DOHH2 (cell line): ENCODE measurements at regions not wholly inside any gene's neighbourhood (a gene's known extent, or its start where the extent isn't known, plus 50 kb on each side); places are given as distances from the start of the nearest gene placed in this dataset.

ENCODE experiments used
- H3F3A ChIP-seq: fragments of 200-600 bp; sonication (generic), shearing (Covaris generic); 2 replicates; pipeline ENCODE4 v1.6.0; 2016; ENCODE audit warnings: antibody characterized with exemption, mild to moderate bottlenecking; ENCODE audit not compliant: control insufficient read depth, insufficient read depth
- H3K27ac ChIP-seq: fragments of 200-600 bp; sonication (generic); 2 replicates; pipeline ENCODE4 v1.5.1; 2014; ENCODE audit warnings: low read depth, mild to moderate bottlenecking, low read length, moderate library complexity
- H3K27me3 ChIP-seq: fragments of 200-600 bp; sonication (generic); 2 replicates; pipeline ENCODE4 v1.6.1; 2014; ENCODE audit warnings: mild to moderate bottlenecking, low read length, mixed read lengths; ENCODE audit not compliant: control insufficient read depth
- H3K36me3 ChIP-seq: fragments of 200-600 bp; sonication (generic); 2 replicates; pipeline ENCODE4 v1.6.1; 2014; ENCODE audit warnings: mild to moderate bottlenecking, low read length, moderate library complexity, mixed read lengths; ENCODE audit not compliant: control insufficient read depth
- H3K4me1 ChIP-seq: fragments of 200-600 bp; sonication (generic); 2 replicates; pipeline ENCODE4 v1.6.1; 2014; ENCODE audit warnings: mild to moderate bottlenecking, low read length, mixed read lengths; ENCODE audit not compliant: control insufficient read depth
- H3K4me2 ChIP-seq: fragments of 200-600 bp; sonication (generic); 2 replicates; pipeline ENCODE4 v1.6.0; 2014; ENCODE audit warnings: mild to moderate bottlenecking, low read length, moderate library complexity
- H3K4me3 ChIP-seq: fragments of 200-600 bp; sonication (generic); 2 replicates; pipeline ENCODE4 v1.5.1; 2014; ENCODE audit warnings: mild to moderate bottlenecking, low read length, mixed read lengths
- H3K79me2 ChIP-seq: fragments of 200-600 bp; sonication (generic); 2 replicates; pipeline ENCODE4 v1.6.1; 2014; ENCODE audit warnings: mild to moderate bottlenecking, low read length, mixed read lengths; ENCODE audit not compliant: control insufficient read depth
- H3K9me2 ChIP-seq: fragments of 200-600 bp; sonication (generic); replicated peaks from 2 replicates; pipeline ENCODE4 v1.6.1; 2014; ENCODE audit warnings: mild to moderate bottlenecking, low read length, mixed read lengths; ENCODE audit not compliant: control insufficient read depth
- H3K9me3 ChIP-seq: fragments of 200-600 bp; sonication (generic); 2 replicates; pipeline ENCODE4 v1.6.1; 2014; ENCODE audit warnings: antibody characterized with exemption, low read length, mixed read lengths; ENCODE audit not compliant: control insufficient read depth, insufficient read depth
- H4K20me1 ChIP-seq: fragments of 200-600 bp; sonication (generic); 2 replicates; pipeline ENCODE4 v1.6.0; 2014; ENCODE audit warnings: low read depth, mild to moderate bottlenecking, antibody characterized with exemption, low read length, moderate library complexity; ENCODE audit not compliant: control insufficient read depth, insufficient read depth
- CTCF ChIP-seq: fragments of 200-600 bp; sonication (generic); IDR thresholded peaks from one replicate; pipeline ENCODE4 v1.5.1; 2014; ENCODE audit warnings: antibody characterized with exemption, mild to moderate bottlenecking, low read depth, low read length; ENCODE audit not compliant: poor library complexity, severe bottlenecking
- EZH2phosphoT487 ChIP-seq: fragments of 200-600 bp; sonication (generic); IDR thresholded peaks from 2 replicates; pipeline ENCODE4 v1.6.1; 2017; ENCODE audit warnings: borderline replicate concordance, mild to moderate bottlenecking, antibody characterized with exemption, low read length, moderate library complexity, mixed read lengths

- no peak for TF ChIP-seq EZH2phosphoT487
- TF ChIP-seq CTCF = no peak
- no peaks in the 10 kb centered on the region for H3K79me2 ChIP-seq
Measured at GRCh38 chr5:106822851-106823250, 847.9 kb downstream of the EFNA5 start.

DNA sequence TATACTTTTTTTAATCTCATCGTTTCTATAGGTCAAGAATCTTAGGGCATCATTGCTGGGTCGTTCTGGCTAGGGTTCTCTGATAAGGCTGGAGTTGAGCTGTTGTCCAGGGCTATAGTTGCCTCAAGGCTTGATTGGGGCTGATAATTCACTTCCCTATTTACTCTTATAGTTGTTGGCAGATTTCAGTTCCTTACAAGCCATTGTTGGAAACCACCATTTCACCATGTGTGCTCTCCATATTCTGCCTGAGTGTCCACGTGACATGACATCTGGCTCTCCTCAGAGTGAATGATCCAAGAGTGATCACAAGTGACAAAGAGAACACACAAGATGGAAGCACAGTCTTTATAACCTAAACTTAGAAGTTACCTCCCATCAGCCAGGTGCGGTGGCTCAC is 852.2 kb downstream of the EFNA5 start:
- no peaks in the 10 kb centered on the region for H3K36me3 ChIP-seq
- no peak overlapping the region for H3K27ac ChIP-seq
- no peaks in the 10 kb centered on the region for H4K20me1 ChIP-seq
- no peaks in the 10 kb centered on the region for H3K9me3 ChIP-seq
- no peaks in the 10 kb centered on the region for H3F3A ChIP-seq
- no peak overlapping the region for H3K4me3 ChIP-seq
- H3K9me2 ChIP-seq = no peaks in the 10 kb centered on the region; the same call in 1 of the 2 replicates
- H3K79me2 ChIP-seq = no peaks in the 10 kb centered on the region
- TF ChIP-seq CTCF (no peak), EZH2phosphoT487 (no peak)
- no peaks in the 10 kb centered on the region for H3K4me1 ChIP-seq
- H3K4me2 ChIP-seq = no peak overlapping the region
- H3K27me3 ChIP-seq = no peaks in the 10 kb centered on the region

More at GRCh38 chr5:106822851-106823250, 847.9 kb downstream of the EFNA5 start:
- H3K36me3 ChIP-seq = no peaks in the 10 kb centered on the region
- no peaks in the 10 kb centered on the region for H4K20me1 ChIP-seq
- H3K9me2 ChIP-seq = no peaks in the 10 kb centered on the region
- no peak overlapping the region for H3K27ac ChIP-seq
- H3F3A ChIP-seq = no peaks in the 10 kb centered on the region
- H3K4me1 ChIP-seq = no peaks in the 10 kb centered on the region
- H3K27me3 ChIP-seq = no peaks in the 10 kb centered on the region
- H3K4me3 ChIP-seq = no peak overlapping the region
- H3K4me2 ChIP-seq = no peak overlapping the region
- H3K9me3 ChIP-seq = no peaks in the 10 kb centered on the region

- H3F3A ChIP-seq = no peaks in the 10 kb centered on the region
- no peaks in the 10 kb centered on the region for H3K79me2 ChIP-seq
- no peak overlapping the region for H3K4me2 ChIP-seq
- H4K20me1 ChIP-seq = no peaks in the 10 kb centered on the region
- no peaks in the 10 kb centered on the region for H3K9me3 ChIP-seq
- H3K4me3 ChIP-seq = no peak overlapping the region
- no peak overlapping the region for H3K27ac ChIP-seq
- H3K27me3 ChIP-seq = no peaks in the 10 kb centered on the region
- TF ChIP-seq CTCF (no peak), EZH2phosphoT487 (no peak)
- H3K9me2 ChIP-seq = no peaks in the 10 kb centered on the region; the same call in 1 of the 2 replicates
- H3K4me1 ChIP-seq = no peaks in the 10 kb centered on the region
- no peaks in the 10 kb centered on the region for H3K36me3 ChIP-seq
Measured at GRCh38 chr5:106814961-106815360, 855.8 kb downstream of the EFNA5 start.
